HCT116 (cell line): ENCODE measurements at regions not wholly inside any gene's neighbourhood (a gene's known extent, or its start where the extent isn't known, plus 50 kb on each side); places are given as distances from the start of the nearest gene placed in this dataset.

Source experiments
- ATAC-seq: fragments of 200-7000 bp; cut with Tn5 transposase; 2 replicates; pipeline ENCODE4 v1.9.1; 2020; ENCODE audit warnings: mild to moderate bottlenecking, moderate library complexity
- BruUV-seq: library from RNA; stranded (reverse); fragments of 400-500 nt; replicated peaks from 2 replicates; lab custom pipeline; 2021; lab: Mats Ljungman, UMichigan
- CTCF ChIA-PET: fragments of 300-600 bp; sonication (Branson Sonifier 250); formaldehyde crosslinking; loops from one replicate; lab custom pipeline; 2021; ENCODE audit warnings: antibody characterized with exemption; lab: Charles Lee
- POLR2A ChIA-PET: fragments of 300-600, 350-600 bp; sonication (Branson Sonifier 250); formaldehyde crosslinking; loops from one replicate; lab custom pipeline; 2021; ENCODE audit warnings: antibody characterized with exemption; lab: Charles Lee
- RAD21 ChIA-PET, 2 experiments: fragments of 300-600 bp; sonication (Branson Sonifier 250); formaldehyde crosslinking; loops; one replicate each; lab custom pipeline; 2023; ENCODE audit warnings: low total read pairs in 2 of 2; ENCODE audit not compliant: uncharacterized antibody in 2 of 2, unreplicated experiment in 2 of 2, low non-redundant PET in 1 of 2; lab: Charles Lee
- DNase-seq: peaks from one replicate; pipeline ENCODE4 v3.0.0-alpha.2; 2010; ENCODE audit warnings: low read depth, low spot score
- H2AFZ ChIP-seq: fragments of 200-600 bp; shearing (Covaris generic), sonication (generic); 2 replicates; pipeline ENCODE4 v1.6.1; 2017; ENCODE audit warnings: low read depth, mixed run types, mixed read lengths, antibody characterized with exemption, low read length; ENCODE audit not compliant: poor library complexity, severe bottlenecking
- H3K27ac ChIP-seq: 2 replicates; pipeline ENCODE4 v1.5.1; 2012; ENCODE audit warnings: low read depth, low read length
- H3K27me3 ChIP-seq: fragments of 200-600 bp; sonication (generic); 2 replicates; pipeline ENCODE4 v1.6.1; 2016; ENCODE audit warnings: mixed run types, low read length, mixed read lengths; ENCODE audit not compliant: insufficient read depth
- H3K36me3 ChIP-seq, 2 experiments: fragments of 200-500 bp in 1 of 2; fragments of 200-600 bp in 1 of 2; sonication (Bioruptor generic) in 1 of 2; sonication (generic) in 1 of 2; 2 replicates each; pipeline versions ENCODE4 v1.5.1 to v1.6.1; 2014 to 2016; ENCODE audit warnings: low read length in 2 of 2, inconsistent platforms in 1 of 2, mixed read lengths in 1 of 2, mixed run types in 1 of 2; ENCODE audit not compliant: insufficient read depth in 2 of 2, control insufficient read depth in 1 of 2
- H3K4me1 ChIP-seq, 2 experiments: fragments of 200-600 bp in 1 of 2; sonication (generic) in 1 of 2; 2 replicates each; pipeline versions ENCODE4 v1.5.1 to v1.6.1; 2012 to 2017; ENCODE audit warnings: low read length in 2 of 2, inconsistent platforms in 1 of 2, mild to moderate bottlenecking in 1 of 2, mixed read lengths in 1 of 2, mixed run types in 1 of 2, moderate library complexity in 1 of 2; ENCODE audit not compliant: insufficient read depth in 2 of 2, control insufficient read depth in 1 of 2
- H3K4me2 ChIP-seq: fragments of 200-600 bp; sonication (generic); 2 replicates; pipeline ENCODE4 v1.6.1; 2017; ENCODE audit warnings: mixed run types, low read length, mixed read lengths
- H3K4me3 ChIP-seq, 2 experiments: fragments of 200-600 bp in 1 of 2; sonication (generic) in 1 of 2; replicated peaks in 1 of 2; 2 replicates each; pipeline ENCODE4 v1.5.1; 2011 to 2016; ENCODE audit warnings: low read length in 2 of 2, control low read depth in 1 of 2, low read depth in 1 of 2, mild to moderate bottlenecking in 1 of 2, mixed read lengths in 1 of 2, mixed run types in 1 of 2
- H3K79me2 ChIP-seq: fragments of 200-600 bp; sonication (generic); 2 replicates; pipeline ENCODE4 v1.6.1; 2017; ENCODE audit warnings: mild to moderate bottlenecking, mixed run types, low read length, moderate library complexity, mixed read lengths; ENCODE audit not compliant: insufficient read depth
- H3K9ac ChIP-seq: fragments of 200-600 bp; sonication (generic); 2 replicates; pipeline ENCODE4 v1.6.1; 2016; ENCODE audit warnings: low read length, mixed read lengths
- H3K9me2 ChIP-seq: fragments of 200-600 bp; sonication (generic), shearing (Covaris generic); 2 replicates; pipeline ENCODE4 v1.6.1; 2017; ENCODE audit warnings: mixed run types, mild to moderate bottlenecking, moderate library complexity; ENCODE audit not compliant: insufficient read depth
- H3K9me3 ChIP-seq, 2 experiments: fragments of 200-500 bp in 1 of 2; fragments of 200-600 bp in 1 of 2; sonication (Bioruptor generic) in 1 of 2; sonication (generic) in 1 of 2; 2 replicates each; pipeline ENCODE4 v1.6.1; 2014 to 2017; ENCODE audit warnings: low read length in 2 of 2, mixed read lengths in 2 of 2, inconsistent platforms in 1 of 2, low read depth in 1 of 2, mild to moderate bottlenecking in 1 of 2, mixed run types in 1 of 2, moderate library complexity in 1 of 2; ENCODE audit not compliant: control insufficient read depth in 1 of 2, insufficient read depth in 1 of 2
- H4K20me1 ChIP-seq: fragments of 200-600 bp; sonication (generic), shearing (Covaris generic); 2 replicates; pipeline ENCODE4 v1.6.1; 2017; ENCODE audit warnings: mixed run types, mild to moderate bottlenecking, moderate library complexity; ENCODE audit not compliant: insufficient read depth
- CBX3 ChIP-seq: IDR thresholded peaks from 2 replicates; pipeline ENCODE4 v1.6.1; 2012; ENCODE audit warnings: low read depth
- CEBPB ChIP-seq: IDR thresholded peaks from 2 replicates; pipeline ENCODE4 v1.6.1; 2012; ENCODE audit warnings: low read depth
- ELF1 ChIP-seq: IDR thresholded peaks from 2 replicates; pipeline ENCODE4 v1.6.1; 2012; ENCODE audit warnings: low read depth, borderline replicate concordance
- EZH2 ChIP-seq: fragments of 200-600 bp; sonication (generic); IDR thresholded peaks from 2 replicates; pipeline ENCODE4 v1.6.1; 2017; ENCODE audit warnings: antibody characterized with exemption, mixed run types
- EZH2phosphoT487 ChIP-seq: fragments of 200-600 bp; IDR thresholded peaks from 2 replicates; pipeline ENCODE4 v1.6.1; 2018; ENCODE audit warnings: antibody characterized with exemption, borderline replicate concordance
- POLR2A ChIP-seq: IDR thresholded peaks from 2 replicates; pipeline ENCODE4 v1.7.0; 2011; ENCODE audit warnings: borderline replicate concordance; ENCODE audit not compliant: insufficient read depth, insufficient read length; ENCODE audit errors: extremely low read depth
- RAD21 ChIP-seq: IDR thresholded peaks from 2 replicates; pipeline ENCODE4 v1.6.1; 2012; ENCODE audit warnings: low read depth, mild to moderate bottlenecking
- SIN3A ChIP-seq: IDR thresholded peaks from 2 replicates; pipeline ENCODE4 v1.6.1; 2012; ENCODE audit warnings: low read depth
- SRF ChIP-seq: IDR thresholded peaks from 2 replicates; pipeline ENCODE4 v1.6.1; 2012; ENCODE audit warnings: low read depth
- TCF7L2 ChIP-seq: IDR thresholded peaks from 2 replicates; pipeline ENCODE4 v1.7.0; 2011; ENCODE audit warnings: borderline replicate concordance, inconsistent platforms; ENCODE audit not compliant: insufficient read depth, insufficient read length; ENCODE audit errors: extremely low read depth
- YY1 ChIP-seq: IDR thresholded peaks from 2 replicates; pipeline ENCODE4 v1.6.1; 2011; ENCODE audit warnings: low read length, low read depth, moderate library complexity, mild to moderate bottlenecking; ENCODE audit not compliant: insufficient replicate concordance; ENCODE audit errors: extremely low read depth
- ZFX ChIP-seq: fragments of 450-650 bp; IDR thresholded peaks from 2 replicates; pipeline ENCODE4 v1.6.1; 2017
- intact Hi-C: fragments of 100-400 bp; cut with micrococcal nuclease; formaldehyde crosslinking; loops from 2 replicates; pipeline ENCODE4 v1.10.0; 2022
- TF ChIP-seq, protein P1 (sequence below), 3 experiments: fragments of 200-600 bp in 1 of 3; sonication (generic) in 1 of 3; IDR thresholded peaks in 2 of 3; conservative IDR thresholded peaks in 1 of 3; 2 replicates each; pipeline ENCODE4 v1.5.1; 2012 to 2017; ENCODE audit warnings: low read depth in 2 of 3, low read length in 2 of 3, antibody characterized with exemption in 1 of 3, borderline replicate concordance in 1 of 3, control low read depth in 1 of 3, mild to moderate bottlenecking in 1 of 3, mixed read lengths in 1 of 3, mixed run types in 1 of 3, moderate library complexity in 1 of 3; ENCODE audit not compliant: insufficient read depth in 1 of 3
- TF ChIP-seq, protein P2 (sequence below): IDR thresholded peaks from 2 replicates; pipeline ENCODE4 v1.6.1; 2011; ENCODE audit warnings: mild to moderate bottlenecking, low read length, moderate library complexity; ENCODE audit not compliant: insufficient replicate concordance; ENCODE audit errors: extremely low read depth
- TF ChIP-seq, protein P3 (sequence below): IDR thresholded peaks from 2 replicates; pipeline ENCODE4 v1.6.1; 2012
- TF ChIP-seq, protein P4 (sequence below): IDR thresholded peaks from 2 replicates; pipeline ENCODE4 v1.6.1; 2012; ENCODE audit warnings: low read depth
- TF ChIP-seq, protein P5 (sequence below): IDR thresholded peaks from 2 replicates; pipeline ENCODE4 v1.6.1; 2012

DNA sequence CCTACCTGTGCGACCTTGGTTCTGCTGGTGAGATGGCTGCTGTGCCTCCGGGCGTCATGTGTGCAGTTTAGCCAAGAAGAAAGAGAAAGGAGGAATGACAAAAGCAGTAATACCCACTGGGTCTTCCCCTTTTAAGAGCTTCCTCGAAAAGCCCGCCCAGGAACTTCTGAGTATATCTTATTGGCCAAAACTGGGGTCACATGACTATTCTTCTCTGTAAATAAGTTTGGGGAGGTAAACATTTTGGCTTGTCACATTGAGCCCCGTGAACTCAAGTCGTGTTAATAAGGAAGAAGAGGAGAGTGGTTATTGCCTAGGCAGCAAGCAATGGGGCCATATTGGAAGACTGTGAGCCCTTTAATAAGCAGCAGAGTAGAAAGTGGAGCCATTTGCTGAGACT, 130.4 kb upstream of the ECI2 start:
- intact Hi-C loops, result no loop called here
- Histone ChIP-seq H3K9ac (no peak overlapping the region), H3K4me1 (no peaks in the 10 kb centered on the region), H3K4me3 (no peak overlapping the region), H3K4me2 (no peak overlapping the region), H3K36me3 (no peaks in the 10 kb centered on the region), H3K27ac (no peak overlapping the region), H3K79me2 (no peaks in the 10 kb centered on the region), H3K27me3 (no peaks in the 10 kb centered on the region), H4K20me1 (no peaks in the 10 kb centered on the region), H3K9me3 (no peaks in the 10 kb centered on the region), H2AFZ (no peak overlapping the region), H3K9me2 (no peaks in the 10 kb centered on the region)
- no peak for ATAC-seq
- DNase-seq, result no peak
- CTCF ChIA-PET, result no interaction called here
- TF ChIP-seq, protein P1, sequence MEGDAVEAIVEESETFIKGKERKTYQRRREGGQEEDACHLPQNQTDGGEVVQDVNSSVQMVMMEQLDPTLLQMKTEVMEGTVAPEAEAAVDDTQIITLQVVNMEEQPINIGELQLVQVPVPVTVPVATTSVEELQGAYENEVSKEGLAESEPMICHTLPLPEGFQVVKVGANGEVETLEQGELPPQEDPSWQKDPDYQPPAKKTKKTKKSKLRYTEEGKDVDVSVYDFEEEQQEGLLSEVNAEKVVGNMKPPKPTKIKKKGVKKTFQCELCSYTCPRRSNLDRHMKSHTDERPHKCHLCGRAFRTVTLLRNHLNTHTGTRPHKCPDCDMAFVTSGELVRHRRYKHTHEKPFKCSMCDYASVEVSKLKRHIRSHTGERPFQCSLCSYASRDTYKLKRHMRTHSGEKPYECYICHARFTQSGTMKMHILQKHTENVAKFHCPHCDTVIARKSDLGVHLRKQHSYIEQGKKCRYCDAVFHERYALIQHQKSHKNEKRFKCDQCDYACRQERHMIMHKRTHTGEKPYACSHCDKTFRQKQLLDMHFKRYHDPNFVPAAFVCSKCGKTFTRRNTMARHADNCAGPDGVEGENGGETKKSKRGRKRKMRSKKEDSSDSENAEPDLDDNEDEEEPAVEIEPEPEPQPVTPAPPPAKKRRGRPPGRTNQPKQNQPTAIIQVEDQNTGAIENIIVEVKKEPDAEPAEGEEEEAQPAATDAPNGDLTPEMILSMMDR (IDR thresholded peaks at IDR 0.05 in 2 of 3, conservative IDR thresholded peaks at IDR 0.05 in 1 of 3; ENCODE audit: borderline replicate concordance in 1 of 3, insufficient read depth in 1 of 3, low read depth in 2 of 3, low read length in 2 of 3), result no peak
- TF ChIP-seq YY1 (no peak), CBX3 (no peak), EZH2phosphoT487 (no peak), CEBPB (no peak), EZH2 (no peak), POLR2A (no peak), TCF7L2 (no peak), SRF (no peak), SIN3A (no peak), ELF1 (no peak), RAD21 (no peak), ZFX (no peak)
- TF ChIP-seq, protein P2, sequence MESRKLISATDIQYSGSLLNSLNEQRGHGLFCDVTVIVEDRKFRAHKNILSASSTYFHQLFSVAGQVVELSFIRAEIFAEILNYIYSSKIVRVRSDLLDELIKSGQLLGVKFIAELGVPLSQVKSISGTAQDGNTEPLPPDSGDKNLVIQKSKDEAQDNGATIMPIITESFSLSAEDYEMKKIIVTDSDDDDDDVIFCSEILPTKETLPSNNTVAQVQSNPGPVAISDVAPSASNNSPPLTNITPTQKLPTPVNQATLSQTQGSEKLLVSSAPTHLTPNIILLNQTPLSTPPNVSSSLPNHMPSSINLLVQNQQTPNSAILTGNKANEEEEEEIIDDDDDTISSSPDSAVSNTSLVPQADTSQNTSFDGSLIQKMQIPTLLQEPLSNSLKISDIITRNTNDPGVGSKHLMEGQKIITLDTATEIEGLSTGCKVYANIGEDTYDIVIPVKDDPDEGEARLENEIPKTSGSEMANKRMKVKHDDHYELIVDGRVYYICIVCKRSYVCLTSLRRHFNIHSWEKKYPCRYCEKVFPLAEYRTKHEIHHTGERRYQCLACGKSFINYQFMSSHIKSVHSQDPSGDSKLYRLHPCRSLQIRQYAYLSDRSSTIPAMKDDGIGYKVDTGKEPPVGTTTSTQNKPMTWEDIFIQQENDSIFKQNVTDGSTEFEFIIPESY, result no peak
- TF ChIP-seq, protein P3, sequence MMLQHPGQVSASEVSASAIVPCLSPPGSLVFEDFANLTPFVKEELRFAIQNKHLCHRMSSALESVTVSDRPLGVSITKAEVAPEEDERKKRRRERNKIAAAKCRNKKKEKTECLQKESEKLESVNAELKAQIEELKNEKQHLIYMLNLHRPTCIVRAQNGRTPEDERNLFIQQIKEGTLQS, result no peak
- TF ChIP-seq, protein P4, sequence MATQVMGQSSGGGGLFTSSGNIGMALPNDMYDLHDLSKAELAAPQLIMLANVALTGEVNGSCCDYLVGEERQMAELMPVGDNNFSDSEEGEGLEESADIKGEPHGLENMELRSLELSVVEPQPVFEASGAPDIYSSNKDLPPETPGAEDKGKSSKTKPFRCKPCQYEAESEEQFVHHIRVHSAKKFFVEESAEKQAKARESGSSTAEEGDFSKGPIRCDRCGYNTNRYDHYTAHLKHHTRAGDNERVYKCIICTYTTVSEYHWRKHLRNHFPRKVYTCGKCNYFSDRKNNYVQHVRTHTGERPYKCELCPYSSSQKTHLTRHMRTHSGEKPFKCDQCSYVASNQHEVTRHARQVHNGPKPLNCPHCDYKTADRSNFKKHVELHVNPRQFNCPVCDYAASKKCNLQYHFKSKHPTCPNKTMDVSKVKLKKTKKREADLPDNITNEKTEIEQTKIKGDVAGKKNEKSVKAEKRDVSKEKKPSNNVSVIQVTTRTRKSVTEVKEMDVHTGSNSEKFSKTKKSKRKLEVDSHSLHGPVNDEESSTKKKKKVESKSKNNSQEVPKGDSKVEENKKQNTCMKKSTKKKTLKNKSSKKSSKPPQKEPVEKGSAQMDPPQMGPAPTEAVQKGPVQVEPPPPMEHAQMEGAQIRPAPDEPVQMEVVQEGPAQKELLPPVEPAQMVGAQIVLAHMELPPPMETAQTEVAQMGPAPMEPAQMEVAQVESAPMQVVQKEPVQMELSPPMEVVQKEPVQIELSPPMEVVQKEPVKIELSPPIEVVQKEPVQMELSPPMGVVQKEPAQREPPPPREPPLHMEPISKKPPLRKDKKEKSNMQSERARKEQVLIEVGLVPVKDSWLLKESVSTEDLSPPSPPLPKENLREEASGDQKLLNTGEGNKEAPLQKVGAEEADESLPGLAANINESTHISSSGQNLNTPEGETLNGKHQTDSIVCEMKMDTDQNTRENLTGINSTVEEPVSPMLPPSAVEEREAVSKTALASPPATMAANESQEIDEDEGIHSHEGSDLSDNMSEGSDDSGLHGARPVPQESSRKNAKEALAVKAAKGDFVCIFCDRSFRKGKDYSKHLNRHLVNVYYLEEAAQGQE, result no peak
- TF ChIP-seq, protein P5, sequence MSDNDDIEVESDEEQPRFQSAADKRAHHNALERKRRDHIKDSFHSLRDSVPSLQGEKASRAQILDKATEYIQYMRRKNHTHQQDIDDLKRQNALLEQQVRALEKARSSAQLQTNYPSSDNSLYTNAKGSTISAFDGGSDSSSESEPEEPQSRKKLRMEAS, result no peak
- BruUV-seq, result no TSS peak
- RAD21 ChIA-PET, result no interaction called here
- POLR2A ChIA-PET, result no interaction called here
